ENCODE measurements at regions not wholly inside any gene's neighbourhood (a gene's known extent, or its start where the extent isn't known, plus 50 kb on each side); places are given as distances from the start of the nearest gene placed in this dataset.

DNA sequence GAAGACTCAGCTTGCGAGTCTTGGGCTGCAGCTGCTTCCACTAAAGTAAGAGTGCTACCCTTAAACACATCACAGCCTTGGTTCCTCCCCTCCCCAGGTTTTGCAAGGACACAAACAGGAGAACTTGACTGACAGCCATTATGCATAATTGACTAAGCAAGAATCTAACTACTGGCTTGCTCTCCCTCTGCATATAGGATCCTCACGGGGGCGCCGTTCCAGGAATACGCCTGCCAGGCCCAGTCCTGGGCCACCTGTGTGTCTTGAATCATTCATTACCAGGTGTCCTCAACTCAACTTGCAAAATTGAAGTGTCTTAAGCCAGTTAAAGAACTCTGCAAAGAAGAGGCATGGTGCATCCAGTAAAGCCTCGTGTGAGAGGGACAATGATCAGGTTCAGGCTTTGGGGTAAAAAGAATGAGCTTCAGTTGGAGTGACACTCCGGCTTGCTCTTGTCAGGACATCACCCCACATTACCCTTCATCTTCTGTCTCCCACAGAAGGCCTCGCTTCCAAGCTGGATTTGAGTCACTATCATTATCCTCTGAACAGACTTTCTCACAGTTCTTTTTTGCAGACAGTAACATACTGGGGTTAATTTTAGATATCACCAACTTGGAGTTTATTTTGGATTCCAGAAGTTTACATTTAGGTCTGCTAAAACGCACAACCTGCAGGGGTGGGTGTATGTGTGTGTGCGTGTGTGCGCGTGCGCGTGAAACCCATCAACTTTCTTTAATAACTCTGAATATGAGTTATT lies 273.5 kb upstream of the HS3ST1 start (continued):
- TF ChIP-seq SMAD3 (CRISPR knock-in tag; IDR thresholded peaks at IDR 0.05; ENCODE audit: borderline replicate concordance) = no peak
- TF ChIP-seq GRHL2 (CRISPR knock-in tag; IDR thresholded peaks at IDR 0.05; ENCODE audit: insufficient replicate concordance, severe bottlenecking) = no peak
- no peak for TF ChIP-seq JUN (CRISPR knock-in tag; IDR thresholded peaks at IDR 0.05)

DNA sequence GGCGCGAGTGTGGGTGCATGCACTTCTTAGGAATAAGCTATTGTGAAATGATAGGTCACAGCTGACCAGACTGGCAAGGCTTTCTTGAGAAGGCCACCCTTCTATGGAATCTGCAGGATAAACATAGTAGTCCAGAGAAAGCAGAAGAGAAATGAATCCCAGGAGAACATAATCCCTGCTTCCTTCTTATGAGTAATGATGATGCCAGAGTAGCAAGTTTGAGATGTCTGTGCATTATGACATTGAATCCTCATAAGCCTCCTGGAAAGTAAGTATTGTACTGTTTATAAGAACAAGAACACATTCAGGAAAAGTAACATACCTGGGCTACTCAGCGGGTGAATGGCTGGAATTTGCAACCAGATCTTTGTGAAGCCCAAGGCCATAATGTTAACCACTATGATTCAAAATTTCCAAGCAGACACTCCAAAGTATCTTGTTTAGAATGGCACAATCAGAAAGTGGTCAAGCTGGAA lies 272.1 kb upstream of the HS3ST1 start:
- Mint-ChIP-seq H3K27me3 (ENCODE audit: low read depth) (no peaks in the 10 kb centered on the region), H3K4me1 (no peaks in the 10 kb centered on the region), H3K36me3 (peaks cover 18% of the 10 kb centered on the region), H3K4me3 (no peak overlapping the region), H3K27ac (no peak overlapping the region), H3K9me3 (peaks cover 65% of the 10 kb centered on the region)
- TF ChIP-seq MYBL2 (CRISPR knock-in tag; IDR thresholded peaks at IDR 0.05) = no peak
- no peak for TF ChIP-seq TEAD1 (CRISPR knock-in tag; IDR thresholded peaks at IDR 0.05)
- TF ChIP-seq ZNF396 (CRISPR knock-in tag; IDR thresholded peaks at IDR 0.05; ENCODE audit: borderline replicate concordance) = no peak
- TF ChIP-seq, protein P1, sequence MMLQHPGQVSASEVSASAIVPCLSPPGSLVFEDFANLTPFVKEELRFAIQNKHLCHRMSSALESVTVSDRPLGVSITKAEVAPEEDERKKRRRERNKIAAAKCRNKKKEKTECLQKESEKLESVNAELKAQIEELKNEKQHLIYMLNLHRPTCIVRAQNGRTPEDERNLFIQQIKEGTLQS (CRISPR knock-in tag; conservative IDR thresholded peaks at IDR 0.05) = no peak
- TF ChIP-seq, protein P2, sequence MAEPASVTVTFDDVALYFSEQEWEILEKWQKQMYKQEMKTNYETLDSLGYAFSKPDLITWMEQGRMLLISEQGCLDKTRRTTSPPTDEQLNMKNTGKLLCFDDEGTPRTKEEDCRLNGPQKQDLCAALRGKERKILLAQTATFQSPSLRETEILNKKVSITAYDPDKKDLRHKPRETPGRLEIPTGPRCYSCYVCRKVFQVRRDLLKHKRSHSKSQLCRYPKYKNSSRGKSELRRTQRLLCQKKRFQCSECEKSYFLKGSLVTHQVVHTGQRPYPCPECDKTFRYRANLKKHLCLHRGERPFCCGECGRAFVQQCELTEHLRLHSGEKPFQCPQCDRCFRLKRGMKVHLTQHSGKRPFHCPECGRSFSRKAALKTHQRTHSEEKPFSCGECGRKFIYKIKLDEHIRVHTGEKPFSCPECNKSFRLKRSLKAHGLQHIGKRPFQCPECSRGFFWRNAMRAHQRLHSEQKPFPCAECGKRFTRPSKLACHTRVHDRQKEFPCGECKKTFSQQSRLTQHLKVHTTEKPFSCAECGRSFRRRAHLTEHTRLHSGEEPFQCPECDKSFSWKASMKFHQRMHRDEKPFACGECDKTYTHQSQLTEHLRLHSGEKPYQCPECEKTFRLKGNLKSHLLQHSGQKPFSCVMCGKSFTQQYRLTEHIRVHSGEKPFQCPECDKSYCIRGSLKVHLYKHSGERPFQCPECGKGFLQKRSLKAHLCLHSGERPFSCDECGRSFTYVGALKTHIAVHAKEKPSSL (CRISPR knock-in tag; conservative IDR thresholded peaks at IDR 0.05) = no peak
- POLR2A ChIA-PET = no interaction called here
- ATAC-seq = no peak
- CTCF ChIA-PET = no interaction called here
- no peak for DNase-seq (ENCODE audit: low spot score)

DNA sequence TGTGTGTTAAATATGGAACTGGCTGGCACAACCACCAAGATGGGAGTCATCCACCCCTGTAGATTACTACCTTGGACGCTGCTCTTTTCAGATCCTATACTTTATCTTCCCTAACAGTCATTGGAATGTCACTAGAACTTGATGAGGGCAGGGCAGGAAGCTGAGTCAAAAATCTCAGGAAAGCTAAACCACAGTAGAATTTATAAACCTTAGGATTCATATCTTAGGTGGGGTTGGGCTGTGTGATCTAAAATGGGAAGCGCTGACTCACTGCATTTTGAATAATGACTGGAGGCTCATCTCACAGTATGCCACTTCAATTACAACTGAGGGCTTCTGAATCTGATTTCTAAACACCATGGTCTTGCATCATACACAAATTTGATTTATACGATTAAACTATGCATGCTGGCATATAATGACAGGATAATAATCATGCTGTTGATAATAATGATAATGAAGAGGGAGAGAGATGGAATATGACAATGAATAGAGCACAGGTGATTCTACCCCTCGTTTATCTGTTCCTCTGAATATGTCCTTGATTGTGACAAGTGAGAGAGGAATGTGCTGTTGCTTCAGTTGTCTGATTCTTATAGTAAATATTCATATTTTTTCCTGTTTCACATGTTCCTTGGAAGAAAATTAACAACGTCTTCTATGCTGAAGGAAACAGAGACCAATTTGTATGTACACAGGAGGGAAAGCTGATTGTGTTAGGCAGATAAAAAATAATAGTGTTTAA lies 270.3 kb upstream of the HS3ST1 start:
- no peaks in the 10 kb centered on the region for H3K27me3 Mint-ChIP-seq (ENCODE audit: low read depth)
- ChIA-PET POLR2A (no interaction called here), CTCF (no interaction called here)
- peaks cover 56% of the 10 kb centered on the region for H3K9me3 Mint-ChIP-seq
- no peak overlapping the region for H3K4me3 Mint-ChIP-seq
- peaks cover 17% of the 10 kb centered on the region for H3K36me3 Mint-ChIP-seq
- ATAC-seq = no peak
- H3K27ac Mint-ChIP-seq = no peak overlapping the region
- TF ChIP-seq OVOL2 (CRISPR knock-in tag; IDR thresholded peaks at IDR 0.05; ENCODE audit: borderline replicate concordance) (no peak), ZNF263 (CRISPR knock-in tag; IDR thresholded peaks at IDR 0.05; ENCODE audit: low read depth) (no peak), IRF2 (CRISPR knock-in tag; IDR thresholded peaks at IDR 0.05; ENCODE audit: borderline replicate concordance, low read depth) (no peak), JUN (CRISPR knock-in tag; IDR thresholded peaks at IDR 0.05) (no peak), FOXK1 (CRISPR knock-in tag; IDR thresholded peaks at IDR 0.05) (no peak)
- TF ChIP-seq, protein P3, sequence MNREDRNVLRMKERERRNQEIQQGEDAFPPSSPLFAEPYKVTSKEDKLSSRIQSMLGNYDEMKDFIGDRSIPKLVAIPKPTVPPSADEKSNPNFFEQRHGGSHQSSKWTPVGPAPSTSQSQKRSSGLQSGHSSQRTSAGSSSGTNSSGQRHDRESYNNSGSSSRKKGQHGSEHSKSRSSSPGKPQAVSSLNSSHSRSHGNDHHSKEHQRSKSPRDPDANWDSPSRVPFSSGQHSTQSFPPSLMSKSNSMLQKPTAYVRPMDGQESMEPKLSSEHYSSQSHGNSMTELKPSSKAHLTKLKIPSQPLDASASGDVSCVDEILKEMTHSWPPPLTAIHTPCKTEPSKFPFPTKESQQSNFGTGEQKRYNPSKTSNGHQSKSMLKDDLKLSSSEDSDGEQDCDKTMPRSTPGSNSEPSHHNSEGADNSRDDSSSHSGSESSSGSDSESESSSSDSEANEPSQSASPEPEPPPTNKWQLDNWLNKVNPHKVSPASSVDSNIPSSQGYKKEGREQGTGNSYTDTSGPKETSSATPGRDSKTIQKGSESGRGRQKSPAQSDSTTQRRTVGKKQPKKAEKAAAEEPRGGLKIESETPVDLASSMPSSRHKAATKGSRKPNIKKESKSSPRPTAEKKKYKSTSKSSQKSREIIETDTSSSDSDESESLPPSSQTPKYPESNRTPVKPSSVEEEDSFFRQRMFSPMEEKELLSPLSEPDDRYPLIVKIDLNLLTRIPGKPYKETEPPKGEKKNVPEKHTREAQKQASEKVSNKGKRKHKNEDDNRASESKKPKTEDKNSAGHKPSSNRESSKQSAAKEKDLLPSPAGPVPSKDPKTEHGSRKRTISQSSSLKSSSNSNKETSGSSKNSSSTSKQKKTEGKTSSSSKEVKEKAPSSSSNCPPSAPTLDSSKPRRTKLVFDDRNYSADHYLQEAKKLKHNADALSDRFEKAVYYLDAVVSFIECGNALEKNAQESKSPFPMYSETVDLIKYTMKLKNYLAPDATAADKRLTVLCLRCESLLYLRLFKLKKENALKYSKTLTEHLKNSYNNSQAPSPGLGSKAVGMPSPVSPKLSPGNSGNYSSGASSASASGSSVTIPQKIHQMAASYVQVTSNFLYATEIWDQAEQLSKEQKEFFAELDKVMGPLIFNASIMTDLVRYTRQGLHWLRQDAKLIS (CRISPR knock-in tag; IDR thresholded peaks at IDR 0.05; ENCODE audit: borderline replicate concordance) = no peak
- TF ChIP-seq, protein P2 (CRISPR knock-in tag; conservative IDR thresholded peaks at IDR 0.05) = no peak
- TF ChIP-seq, protein P4, sequence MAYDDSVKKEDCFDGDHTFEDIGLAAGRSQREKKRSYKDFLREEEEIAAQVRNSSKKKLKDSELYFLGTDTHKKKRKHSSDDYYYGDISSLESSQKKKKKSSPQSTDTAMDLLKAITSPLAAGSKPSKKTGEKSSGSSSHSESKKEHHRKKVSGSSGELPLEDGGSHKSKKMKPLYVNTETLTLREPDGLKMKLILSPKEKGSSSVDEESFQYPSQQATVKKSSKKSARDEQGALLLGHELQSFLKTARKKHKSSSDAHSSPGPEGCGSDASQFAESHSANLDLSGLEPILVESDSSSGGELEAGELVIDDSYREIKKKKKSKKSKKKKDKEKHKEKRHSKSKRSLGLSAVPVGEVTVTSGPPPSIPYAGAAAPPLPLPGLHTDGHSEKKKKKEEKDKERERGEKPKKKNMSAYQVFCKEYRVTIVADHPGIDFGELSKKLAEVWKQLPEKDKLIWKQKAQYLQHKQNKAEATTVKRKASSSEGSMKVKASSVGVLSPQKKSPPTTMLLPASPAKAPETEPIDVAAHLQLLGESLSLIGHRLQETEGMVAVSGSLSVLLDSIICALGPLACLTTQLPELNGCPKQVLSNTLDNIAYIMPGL (CRISPR knock-in tag; IDR thresholded peaks at IDR 0.05) = no peak
- no peaks in the 10 kb centered on the region for H3K4me1 Mint-ChIP-seq
- no peak for DNase-seq (ENCODE audit: low spot score)
